Body of pancreas (tissue), 4 donors: ENCODE measurements at regions not wholly inside any gene's neighbourhood (a gene's known extent, or its start where the extent isn't known, plus 50 kb on each side); places are given as distances from the start of the nearest gene placed in this dataset.

ENCODE experiments used
- ATAC-seq: fragments of 150-250 bp; one replicate; pipeline ENCODE4 v1.9.1; 2016
- DNase-seq, 4 donors: peaks; one replicate each; pipeline ENCODE4 v3.0.0-alpha.2; 2019
- H3K27ac ChIP-seq, 4 donors: fragments of 200-600 bp; sonication (generic); 1 replicate in 3 of 4; 2 replicates in 1 of 4; pipeline versions ENCODE4 v1.5.1 to v1.6.1; 2016 to 2019; ENCODE audit warnings: mild to moderate bottlenecking in 1 of 4, mixed read lengths in 1 of 4, moderate library complexity in 1 of 4
- H3K27me3 ChIP-seq, 2 donors: fragments of 200-600 bp; sonication (generic); one replicate each; pipeline ENCODE4 v1.6.0; 2016; ENCODE audit warnings: mild to moderate bottlenecking in 1 of 2
- H3K36me3 ChIP-seq, 2 donors: fragments of 200-600 bp; sonication (generic); replicated peaks in 1 of 2; 2 replicates each; pipeline ENCODE4 v1.5.1; 2016; ENCODE audit warnings: low read depth in 2 of 2; ENCODE audit not compliant: insufficient read depth in 1 of 2
- H3K4me1 ChIP-seq: fragments of 200-600 bp; sonication (generic); one replicate; pipeline ENCODE4 v1.6.0; 2016
- H3K4me3 ChIP-seq, 2 donors: fragments of 200-600 bp; sonication (generic); 1 replicate in 1 of 2; 2 replicates in 1 of 2; pipeline ENCODE4 v1.5.1; 2016 to 2019
- H3K9me3 ChIP-seq, 3 donors: fragments of 200-600 bp; sonication (generic); 1 replicate in 2 of 3; 2 replicates in 1 of 3; pipeline ENCODE4 v1.5.1; 2016
- CTCF ChIP-seq, 7 experiments: fragments of 450-650 bp in 4 of 7; fragments of 200-600 bp in 3 of 7; sonication (generic) in 3 of 7; IDR thresholded peaks; one replicate each; pipeline ENCODE4 v1.5.1; 2016 to 2019; ENCODE audit warnings: antibody characterized with exemption in 7 of 7
- POLR2A ChIP-seq, 3 donors: fragments of 450-650 bp; IDR thresholded peaks; one replicate each; pipeline ENCODE4 v1.6.1; 2016; ENCODE audit warnings: antibody characterized with exemption in 3 of 3, mild to moderate bottlenecking in 2 of 3
- WGBS, 2 donors: methylation state at CpG; one replicate each; pipeline ENCODE4 v1.1.5; 2017; 5-methylcytosine and 5-hydroxymethylcytosine counted together
- intact Hi-C: fragments of 100-400 bp; cut with DNase I; formaldehyde crosslinking; loops from one replicate; pipeline ENCODE4 v1.15.1; 2023

DNA sequence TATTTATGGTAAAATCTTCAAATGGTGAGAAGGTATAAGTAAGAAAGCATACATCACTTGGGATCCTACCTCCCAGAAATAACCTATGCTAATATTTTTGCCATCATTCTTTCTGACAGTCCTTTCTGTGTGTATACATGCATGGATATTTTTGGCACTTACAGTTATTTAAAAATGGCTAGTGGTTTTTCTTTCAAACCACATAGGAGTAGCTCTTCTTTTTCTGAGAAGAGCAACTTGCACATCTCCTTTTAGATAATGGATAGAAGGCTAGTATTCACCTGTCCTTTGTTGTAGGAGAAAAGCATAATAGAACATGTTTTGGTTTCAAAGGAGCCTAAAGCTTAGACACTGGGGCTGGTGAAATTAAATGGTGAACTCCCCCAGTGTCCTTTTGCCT lies 87.3 kb downstream of the EMP1 start:
- ATAC-seq (no peak), DNase-seq (no peak)
- H3K9me3 ChIP-seq: no peaks in the 10 kb centered on the region
- no peaks in the 10 kb centered on the region for H3K36me3 ChIP-seq
- no peaks in the 10 kb centered on the region for H3K27me3 ChIP-seq
- no peak for TF ChIP-seq POLR2A (IDR thresholded peaks at IDR 0.05)
- TF ChIP-seq CTCF (IDR thresholded peaks at IDR 0.05): no peak
- intact Hi-C loops: no loop called here
- H3K4me1 ChIP-seq: peaks cover 7% of the 10 kb centered on the region
- H3K4me3 ChIP-seq: no peak overlapping the region
- no peak overlapping the region for H3K27ac ChIP-seq

GRCh38 chr12:13282861-13283260 lies 86.3 kb downstream of the EMP1 start:
- DNase-seq: no peak
- H3K36me3 ChIP-seq: no peaks in the 10 kb centered on the region
- H3K27ac ChIP-seq: no peak overlapping the region
- intact Hi-C loops: no loop called here
- H3K9me3 ChIP-seq: no peaks in the 10 kb centered on the region
- no peak for ATAC-seq
- WGBS, 2 donors: 45 to 69% methylated on average over 2 of the region's 2 CpGs
- TF ChIP-seq CTCF (IDR thresholded peaks at IDR 0.05): no peak
- TF ChIP-seq POLR2A (IDR thresholded peaks at IDR 0.05): no peak
- no peaks in the 10 kb centered on the region for H3K27me3 ChIP-seq
- no peak overlapping the region for H3K4me3 ChIP-seq
- H3K4me1 ChIP-seq: peaks cover 7% of the 10 kb centered on the region

DNA sequence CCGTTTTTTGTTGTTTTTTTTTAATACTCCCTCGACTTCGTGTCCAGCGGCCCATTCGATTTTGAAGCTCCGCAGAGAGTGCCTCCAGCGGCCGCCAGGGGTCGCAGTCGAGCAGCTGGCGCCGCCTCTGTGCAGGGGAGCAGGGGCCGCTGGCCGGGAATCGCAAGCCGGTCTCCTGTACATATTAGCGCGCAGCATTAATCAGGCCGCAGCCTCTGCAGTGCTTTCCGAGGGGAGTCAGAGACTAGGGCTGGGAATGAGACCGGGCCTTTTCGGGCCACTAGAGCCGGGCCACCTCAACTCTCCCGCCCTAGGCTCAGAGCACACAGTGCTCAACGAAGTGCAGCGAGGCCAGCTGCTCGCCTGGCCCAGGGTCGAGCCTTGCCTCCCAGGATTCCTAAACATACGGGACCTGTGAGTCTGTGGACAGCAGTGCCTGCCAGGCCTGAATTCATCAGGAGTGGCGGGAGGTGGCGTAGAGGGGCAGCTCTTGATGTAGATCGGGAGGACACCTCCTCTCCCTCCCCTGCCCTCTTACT lies 81.8 kb downstream of the EMP1 start:
- H3K36me3 ChIP-seq: no peaks in the 10 kb centered on the region
- TF ChIP-seq CTCF (IDR thresholded peaks at IDR 0.05): peak; percentile 81 to 98 (median 93)
- TF ChIP-seq POLR2A (IDR thresholded peaks at IDR 0.05): no peak
- 2 to 16% methylated on average over 11 to 32 of the region's 32 CpGs for WGBS, 2 donors
- H3K27ac ChIP-seq: no peak overlapping the region
- peaks cover 7% of the 10 kb centered on the region for H3K4me1 ChIP-seq
- intact Hi-C loops: loop anchor here (10.0 kb wide), 1 partner anchor 386 kb away; no protein-coding TSS in a partner anchor
- ATAC-seq (peak; percentile 91), DNase-seq (peak; percentile 64 to 80 (median 74))
- no peaks in the 10 kb centered on the region for H3K27me3 ChIP-seq
- no peak overlapping the region for H3K4me3 ChIP-seq
- H3K9me3 ChIP-seq: no peaks in the 10 kb centered on the region

DNA sequence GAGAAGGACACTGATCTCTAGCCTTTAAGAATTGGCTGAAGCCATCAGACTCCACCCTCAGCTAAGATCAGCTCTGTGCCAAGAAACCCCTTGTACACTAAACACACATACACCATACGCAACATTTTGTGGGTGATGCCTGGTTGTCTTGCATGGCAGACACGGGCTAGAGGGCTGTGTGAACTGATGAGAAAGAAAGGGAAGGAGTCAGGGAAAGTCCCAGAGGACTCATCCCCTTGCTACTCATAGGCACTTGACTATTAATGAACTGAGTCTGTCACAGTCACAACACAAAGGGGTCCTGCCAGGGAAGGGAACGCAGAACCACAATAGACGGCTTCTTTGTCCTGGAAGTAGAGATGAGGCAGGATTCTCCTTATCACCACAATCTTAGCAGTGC lies 80.8 kb downstream of the EMP1 start:
- TF ChIP-seq POLR2A (IDR thresholded peaks at IDR 0.05) (no peak), CTCF (IDR thresholded peaks at IDR 0.05) (no peak)
- ATAC-seq (no peak), DNase-seq (no peak)
- Histone ChIP-seq H3K27me3 (no peaks in the 10 kb centered on the region), H3K9me3 (no peaks in the 10 kb centered on the region), H3K4me1 (peaks cover 7% of the 10 kb centered on the region), H3K4me3 (no peak overlapping the region), H3K36me3 (no peaks in the 10 kb centered on the region), H3K27ac (no peak overlapping the region)
- intact Hi-C loops: loop anchor here (10.0 kb wide), 1 partner anchor 388 kb away; no protein-coding TSS in a partner anchor
- 83 to 87% methylated on average over 4 of the region's 4 CpGs for WGBS, 2 donors
